Kidney (tissue), 13 donors: ENCODE measurements at regions not wholly inside any gene's neighbourhood (a gene's known extent, or its start where the extent isn't known, plus 50 kb on each side); places are given as distances from the start of the nearest gene placed in this dataset.

Experiments used
- DNase-seq, 5 donors: peaks; one replicate each; pipeline ENCODE4 v3.0.0-alpha.2; 2013 to 2020
- FAIRE-seq: peaks from 2 replicates; lab custom pipeline; 2012; peaks lifted over from hg19 to GRCh38; lab: Jason Lieb, UNC
- H3K27ac ChIP-seq, 2 donors: one replicate each; pipeline ENCODE4 v1.7.0; 2013; ENCODE audit warnings: low read depth in 2 of 2, low read length in 2 of 2, inconsistent platforms in 1 of 2
- H3K27me3 ChIP-seq: one replicate; pipeline ENCODE4 v1.7.1; 2013; ENCODE audit warnings: low read length, inconsistent platforms; ENCODE audit not compliant: control insufficient read depth, insufficient read depth
- H3K36me3 ChIP-seq, 3 donors: one replicate each; pipeline versions ENCODE4 v1.7.0 to v1.7.1; 2013; ENCODE audit warnings: low read length in 3 of 3, control low read depth in 1 of 3, inconsistent platforms in 1 of 3; ENCODE audit not compliant: insufficient read depth in 3 of 3, control insufficient read depth in 2 of 3
- H3K4me1 ChIP-seq, 3 donors: one replicate each; pipeline versions ENCODE4 v1.7.0 to v1.7.1; 2013; ENCODE audit warnings: low read length in 3 of 3, inconsistent platforms in 1 of 3, low read depth in 1 of 3; ENCODE audit not compliant: control insufficient read depth in 2 of 3, insufficient read depth in 2 of 3
- H3K4me3 ChIP-seq, 3 donors: one replicate each; pipeline versions ENCODE4 v1.7.0 to v1.8.1; 2013; ENCODE audit warnings: low read length in 3 of 3, control low read depth in 1 of 3, inconsistent platforms in 1 of 3
- H3K9ac ChIP-seq, 3 donors: one replicate each; pipeline versions ENCODE4 v1.7.0 to v1.7.1; 2013; ENCODE audit warnings: low read length in 3 of 3, control low read depth in 1 of 3, inconsistent platforms in 1 of 3
- H3K9me3 ChIP-seq, 3 donors: one replicate each; pipeline versions ENCODE4 v1.7.0 to v1.7.1; 2013; ENCODE audit warnings: low read length in 3 of 3, control low read depth in 1 of 3, inconsistent platforms in 1 of 3; ENCODE audit not compliant: control insufficient read depth in 2 of 3, insufficient read depth in 1 of 3
- intact Hi-C: fragments of 100-400 bp; cut with DNase I; formaldehyde crosslinking; loops from one replicate; pipeline ENCODE4 v1.11.1; 2022
- TF ChIP-seq, protein P1 (sequence below): IDR thresholded peaks from 3 replicates; pipeline ENCODE4 v1.5.1; 2012; ENCODE audit warnings: mild to moderate bottlenecking, moderate library complexity, borderline replicate concordance; ENCODE audit not compliant: insufficient read depth; ENCODE audit errors: extremely low read depth
- donor health status: control.
- donor health status: control.
- donor health status: control.
- donor health status: control.
- donor health status: control.
- donor health status: DM: yes; HTN: yes; CAD: no.
- donor health status: Normal renal cell carcinoma (clear cell type).

DNA sequence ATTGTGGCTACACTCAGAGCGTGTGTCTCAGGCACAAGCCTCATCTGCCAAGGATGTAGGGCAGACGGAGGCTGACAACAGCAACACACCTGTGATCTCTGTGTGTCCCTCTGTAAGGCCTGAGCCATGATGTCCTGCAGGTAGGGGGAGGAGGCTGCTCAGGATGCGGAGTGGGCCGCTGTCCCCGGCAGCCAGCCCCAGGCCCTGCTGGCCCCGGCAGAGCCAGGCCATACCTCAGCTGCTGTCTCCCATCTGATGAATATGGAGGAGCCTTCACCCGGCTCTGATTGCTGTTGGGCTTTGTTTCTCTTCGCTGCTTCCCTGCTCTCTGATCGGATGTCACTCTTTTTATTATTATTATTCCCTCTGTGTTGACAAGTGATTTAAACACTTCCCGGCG lies 83.6 kb upstream of the NCAM1 start:
- Histone ChIP-seq H3K9me3 (no peaks in the 10 kb centered on the region), H3K27me3 (no peaks in the 10 kb centered on the region), H3K4me1 (peaks cover 0 to 4% (median 0%) of the 10 kb centered on the region in 3 donors), H3K4me3 (no peak overlapping the region), H3K27ac (no peak overlapping the region), H3K36me3 (no peaks in the 10 kb centered on the region), H3K9ac (no peak overlapping the region)
- intact Hi-C loops: no loop called here
- TF ChIP-seq, protein P1, sequence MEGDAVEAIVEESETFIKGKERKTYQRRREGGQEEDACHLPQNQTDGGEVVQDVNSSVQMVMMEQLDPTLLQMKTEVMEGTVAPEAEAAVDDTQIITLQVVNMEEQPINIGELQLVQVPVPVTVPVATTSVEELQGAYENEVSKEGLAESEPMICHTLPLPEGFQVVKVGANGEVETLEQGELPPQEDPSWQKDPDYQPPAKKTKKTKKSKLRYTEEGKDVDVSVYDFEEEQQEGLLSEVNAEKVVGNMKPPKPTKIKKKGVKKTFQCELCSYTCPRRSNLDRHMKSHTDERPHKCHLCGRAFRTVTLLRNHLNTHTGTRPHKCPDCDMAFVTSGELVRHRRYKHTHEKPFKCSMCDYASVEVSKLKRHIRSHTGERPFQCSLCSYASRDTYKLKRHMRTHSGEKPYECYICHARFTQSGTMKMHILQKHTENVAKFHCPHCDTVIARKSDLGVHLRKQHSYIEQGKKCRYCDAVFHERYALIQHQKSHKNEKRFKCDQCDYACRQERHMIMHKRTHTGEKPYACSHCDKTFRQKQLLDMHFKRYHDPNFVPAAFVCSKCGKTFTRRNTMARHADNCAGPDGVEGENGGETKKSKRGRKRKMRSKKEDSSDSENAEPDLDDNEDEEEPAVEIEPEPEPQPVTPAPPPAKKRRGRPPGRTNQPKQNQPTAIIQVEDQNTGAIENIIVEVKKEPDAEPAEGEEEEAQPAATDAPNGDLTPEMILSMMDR: no peak
- DNase-seq (peak in 4 of 5 donors; percentile 29 to 52 (median 38)), FAIRE-seq (no peak)

DNA sequence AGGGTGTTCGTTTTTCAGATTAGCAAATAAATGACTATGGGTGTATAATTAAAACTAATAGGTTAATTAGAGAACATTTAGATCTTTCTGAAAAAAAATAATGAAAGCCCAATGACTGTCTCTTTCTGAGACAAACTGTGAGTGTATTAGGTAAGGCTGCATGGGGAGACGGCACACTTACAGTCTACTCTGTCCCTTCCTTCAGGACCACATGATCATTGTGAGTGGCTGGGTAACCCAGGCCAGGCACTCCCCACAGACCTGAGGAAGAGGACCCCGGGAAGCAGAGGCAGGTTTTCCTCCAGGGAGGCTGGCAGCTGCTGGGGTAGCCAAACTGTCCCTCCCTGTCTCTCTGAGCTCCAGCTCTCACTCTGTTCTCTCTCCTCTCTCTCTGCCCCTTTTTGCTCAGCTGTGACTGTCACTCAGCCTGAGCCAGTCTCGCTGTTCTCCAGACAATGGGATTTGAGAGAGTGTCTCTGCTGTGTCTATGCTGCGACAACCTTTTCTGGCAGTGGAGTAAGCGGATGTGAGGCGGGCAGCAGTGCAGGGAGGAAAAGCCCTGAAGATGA lies 83.1 kb upstream of the NCAM1 start:
- peak in 2 of 5 donors; percentile 25 to 26 for DNase-seq
- Histone ChIP-seq H3K27me3 (no peaks in the 10 kb centered on the region), H3K9ac (no peak overlapping the region), H3K9me3 (no peaks in the 10 kb centered on the region), H3K4me1 (peaks cover 0 to 4% (median 0%) of the 10 kb centered on the region in 3 donors), H3K36me3 (no peaks in the 10 kb centered on the region), H3K4me3 (no peak overlapping the region), H3K27ac (no peak overlapping the region)
- intact Hi-C loops: no loop called here
- TF ChIP-seq, protein P1: no peak
- no peak for FAIRE-seq

DNA sequence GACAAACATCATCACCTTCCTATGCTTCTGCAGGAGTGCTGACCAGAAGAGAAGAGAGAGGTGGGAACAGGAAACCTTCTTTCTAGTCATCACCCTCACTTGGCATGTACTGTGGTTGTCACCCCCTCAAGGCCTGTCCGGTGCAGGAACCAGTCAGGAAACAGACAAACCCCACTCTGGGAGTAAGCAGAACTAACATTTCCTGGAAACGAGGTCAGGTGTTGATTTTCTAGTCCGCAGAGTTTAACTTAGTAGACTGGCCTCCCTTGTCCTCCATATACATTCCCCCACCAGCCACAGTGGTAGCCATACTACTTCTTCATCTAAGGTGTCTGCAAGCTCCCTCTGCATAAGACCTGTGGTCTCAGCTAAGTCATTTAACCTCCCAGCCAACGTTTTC lies 80.7 kb upstream of the NCAM1 start:
- peaks cover 0 to 4% (median 0%) of the 10 kb centered on the region in 3 donors for H3K4me1 ChIP-seq
- no peak overlapping the region for H3K27ac ChIP-seq
- no peaks in the 10 kb centered on the region for H3K36me3 ChIP-seq
- no peak overlapping the region for H3K4me3 ChIP-seq
- intact Hi-C loops: no loop called here
- no peak overlapping the region for H3K9ac ChIP-seq
- TF ChIP-seq, protein P1: no peak
- FAIRE-seq (no peak), DNase-seq (no peak)
- H3K9me3 ChIP-seq: no peaks in the 10 kb centered on the region
- no peaks in the 10 kb centered on the region for H3K27me3 ChIP-seq

DNA sequence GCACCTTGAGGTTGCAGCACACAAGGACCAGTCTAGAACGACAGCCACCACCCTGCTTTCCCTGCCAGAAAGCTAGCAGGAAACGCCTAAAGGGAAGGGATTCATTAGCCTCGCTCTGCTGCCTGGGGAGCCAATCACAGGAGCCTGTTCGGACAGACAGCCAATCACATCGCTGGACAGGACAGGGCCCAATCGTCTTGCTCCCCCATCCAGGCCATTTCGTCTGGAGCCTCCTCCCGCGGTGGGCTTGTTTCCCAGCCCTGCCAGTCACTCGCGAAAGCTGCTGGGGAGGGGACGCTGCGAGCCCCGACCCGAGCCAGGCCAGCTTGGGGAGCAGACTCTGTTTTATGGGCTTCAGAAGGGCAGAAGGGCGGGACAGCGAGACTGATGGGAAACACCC lies 79.8 kb upstream of the NCAM1 start:
- intact Hi-C loops: no loop called here
- peak; percentile 86 to 95 (median 90) for DNase-seq
- peak overlapping the region in 1 of 3 donors; percentile 42 for H3K9ac ChIP-seq
- H3K4me1 ChIP-seq: peaks cover 0 to 4% (median 0%) of the 10 kb centered on the region in 3 donors
- no peak overlapping the region for H3K27ac ChIP-seq
- TF ChIP-seq, protein P1: no peak
- H3K27me3 ChIP-seq: no peaks in the 10 kb centered on the region
- H3K4me3 ChIP-seq: peak overlapping the region; percentile 58 to 64 (median 59)
- FAIRE-seq: no peak
- no peaks in the 10 kb centered on the region for H3K36me3 ChIP-seq
- H3K9me3 ChIP-seq: no peaks in the 10 kb centered on the region
